ENCODE measurements at regions not wholly inside any gene's neighbourhood (a gene's known extent, or its start where the extent isn't known, plus 50 kb on each side); places are given as distances from the start of the nearest gene placed in this dataset.

GRCh38 chr6:144736763-144737162 lies 451.6 kb downstream of the UTRN start:
- no peak for DNase-seq
- no peak for TF ChIP-seq CTCF (IDR thresholded peaks at IDR 0.05; ENCODE audit: low read depth, low read length, missing control alignments)

GRCh38 chr6:144737998-144738397 lies 452.9 kb downstream of the UTRN start:
- DNase-seq = no peak
- Histone ChIP-seq H3K4me3 (ENCODE audit: low read depth, low read length) (no peak overlapping the region), H3K27ac (no peak overlapping the region), H3K27me3 (replicated peaks) (no peaks in the 10 kb centered on the region), H3K36me3 (replicated peaks) (no peaks in the 10 kb centered on the region)
- in situ Hi-C loops (cut with HindIII; ENCODE audit: low pct_ligation_motif_present, low sequenced_read_pairs) = no loop called here
- no peak for TF ChIP-seq CTCF (IDR thresholded peaks at IDR 0.05; ENCODE audit: low read depth, low read length, missing control alignments)

More at GRCh38 chr6:144736763-144737162, 451.6 kb downstream of the UTRN start:
- in situ Hi-C loops (cut with HindIII; ENCODE audit: low pct_ligation_motif_present, low sequenced_read_pairs) = no loop called here
- H3K27me3 ChIP-seq (replicated peaks) = no peaks in the 10 kb centered on the region
- H3K4me3 ChIP-seq (ENCODE audit: low read depth, low read length) = no peak overlapping the region
- H3K36me3 ChIP-seq (replicated peaks) = no peaks in the 10 kb centered on the region
- no peak overlapping the region for H3K27ac ChIP-seq

- no peak for DNase-seq
- TF ChIP-seq CTCF (IDR thresholded peaks at IDR 0.05; ENCODE audit: low read depth, low read length, missing control alignments) = no peak
- H3K36me3 ChIP-seq (replicated peaks) = no peaks in the 10 kb centered on the region
- no peak overlapping the region for H3K27ac ChIP-seq
- in situ Hi-C loops (cut with HindIII; ENCODE audit: low pct_ligation_motif_present, low sequenced_read_pairs) = no loop called here
- no peak overlapping the region for H3K4me3 ChIP-seq (ENCODE audit: low read depth, low read length)
- H3K27me3 ChIP-seq (replicated peaks) = no peaks in the 10 kb centered on the region
Observed at GRCh38 chr6:144739873-144740272, 454.7 kb downstream of the UTRN start.

- in situ Hi-C loops (cut with HindIII; ENCODE audit: low pct_ligation_motif_present, low sequenced_read_pairs) = no loop called here
Observed at GRCh38 chr6:144741659-144742058, 456.5 kb downstream of the UTRN start.

GRCh38 chr6:144742779-144743178 lies 457.6 kb downstream of the UTRN start:
- no peaks in the 10 kb centered on the region for H3K36me3 ChIP-seq (replicated peaks)
- no peaks in the 10 kb centered on the region for H3K27me3 ChIP-seq (replicated peaks)
- in situ Hi-C loops (cut with HindIII; ENCODE audit: low pct_ligation_motif_present, low sequenced_read_pairs) = no loop called here
- no peak overlapping the region for H3K4me3 ChIP-seq (ENCODE audit: low read depth, low read length)
- TF ChIP-seq CTCF (IDR thresholded peaks at IDR 0.05; ENCODE audit: low read depth, low read length, missing control alignments) = no peak
- no peak for DNase-seq
- H3K27ac ChIP-seq = no peak overlapping the region

More at GRCh38 chr6:144741659-144742058, 456.5 kb downstream of the UTRN start:
- DNase-seq = no peak
- no peaks in the 10 kb centered on the region for H3K36me3 ChIP-seq (replicated peaks)
- no peak for TF ChIP-seq CTCF (IDR thresholded peaks at IDR 0.05; ENCODE audit: low read depth, low read length, missing control alignments)
- no peak overlapping the region for H3K4me3 ChIP-seq (ENCODE audit: low read depth, low read length)
- no peak overlapping the region for H3K27ac ChIP-seq
- H3K27me3 ChIP-seq (replicated peaks) = no peaks in the 10 kb centered on the region

GRCh38 chr6:144744720-144745119 lies 459.6 kb downstream of the UTRN start:
- Histone ChIP-seq H3K36me3 (replicated peaks) (no peaks in the 10 kb centered on the region), H3K27me3 (replicated peaks) (no peaks in the 10 kb centered on the region), H3K27ac (no peak overlapping the region), H3K4me3 (ENCODE audit: low read depth, low read length) (no peak overlapping the region)
- no peak for DNase-seq
- in situ Hi-C loops (cut with HindIII; ENCODE audit: low pct_ligation_motif_present, low sequenced_read_pairs) = no loop called here
- TF ChIP-seq CTCF (IDR thresholded peaks at IDR 0.05; ENCODE audit: low read depth, low read length, missing control alignments) = no peak

Data from brain microvascular endothelial cell (primary cell).